22Rv1 (cell line): ENCODE measurements at regions not wholly inside any gene's neighbourhood (a gene's known extent, or its start where the extent isn't known, plus 50 kb on each side); places are given as distances from the start of the nearest gene placed in this dataset.

ENCODE experiments used
- ZFX ChIP-seq: fragments of 450-650 bp; IDR thresholded peaks from 2 replicates; pipeline ENCODE4 v1.6.1; 2017; ENCODE audit warnings: antibody characterized with exemption, borderline replicate concordance
- TF ChIP-seq, protein P1 (sequence below): fragments of 450-650 bp; IDR thresholded peaks from 2 replicates; pipeline ENCODE4 v1.5.1; 2017; ENCODE audit warnings: mild to moderate bottlenecking

DNA sequence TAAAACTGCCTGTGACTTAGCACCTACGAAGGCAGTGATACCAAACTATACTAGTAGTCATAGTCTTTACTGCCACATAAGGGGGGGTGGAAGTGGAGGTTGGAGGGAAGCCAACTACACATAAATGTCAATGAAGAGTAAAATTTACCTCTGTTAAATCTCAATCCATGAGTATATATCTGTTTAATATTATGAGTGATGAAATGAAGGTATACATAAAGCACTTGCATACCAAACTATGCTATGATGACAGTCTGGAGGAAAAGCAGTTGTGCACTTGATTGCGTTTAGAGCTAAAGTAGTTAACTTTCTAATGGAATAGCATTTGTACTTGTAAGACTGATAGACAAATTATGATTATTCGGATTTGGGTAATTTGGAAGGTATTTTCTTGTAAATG is 129.2 kb upstream of the POU5F2 start:
- TF ChIP-seq, protein P1, sequence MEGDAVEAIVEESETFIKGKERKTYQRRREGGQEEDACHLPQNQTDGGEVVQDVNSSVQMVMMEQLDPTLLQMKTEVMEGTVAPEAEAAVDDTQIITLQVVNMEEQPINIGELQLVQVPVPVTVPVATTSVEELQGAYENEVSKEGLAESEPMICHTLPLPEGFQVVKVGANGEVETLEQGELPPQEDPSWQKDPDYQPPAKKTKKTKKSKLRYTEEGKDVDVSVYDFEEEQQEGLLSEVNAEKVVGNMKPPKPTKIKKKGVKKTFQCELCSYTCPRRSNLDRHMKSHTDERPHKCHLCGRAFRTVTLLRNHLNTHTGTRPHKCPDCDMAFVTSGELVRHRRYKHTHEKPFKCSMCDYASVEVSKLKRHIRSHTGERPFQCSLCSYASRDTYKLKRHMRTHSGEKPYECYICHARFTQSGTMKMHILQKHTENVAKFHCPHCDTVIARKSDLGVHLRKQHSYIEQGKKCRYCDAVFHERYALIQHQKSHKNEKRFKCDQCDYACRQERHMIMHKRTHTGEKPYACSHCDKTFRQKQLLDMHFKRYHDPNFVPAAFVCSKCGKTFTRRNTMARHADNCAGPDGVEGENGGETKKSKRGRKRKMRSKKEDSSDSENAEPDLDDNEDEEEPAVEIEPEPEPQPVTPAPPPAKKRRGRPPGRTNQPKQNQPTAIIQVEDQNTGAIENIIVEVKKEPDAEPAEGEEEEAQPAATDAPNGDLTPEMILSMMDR, result no peak
- TF ChIP-seq ZFX, result no peak
